ENCODE measurements at regions not wholly inside any gene's neighbourhood (a gene's known extent, or its start where the extent isn't known, plus 50 kb on each side); places are given as distances from the start of the nearest gene placed in this dataset.

- Histone ChIP-seq H3K27ac (no peak overlapping the region), H3K36me3 (no peaks in the 10 kb centered on the region), H3K9me3 (no peaks in the 10 kb centered on the region), H3K4me3 (no peak overlapping the region), H3K4me1 (no peaks in the 10 kb centered on the region), H3K27me3 (ENCODE audit: low read depth) (no peaks in the 10 kb centered on the region)
- no peak for DNase-seq
- TF ChIP-seq CTCF (IDR thresholded peaks at IDR 0.05) = no peak
- ATAC-seq = no peak
- intact Hi-C loops (cut with DNase I) = no loop called here
These were observed 71.4 kb upstream of the PJA1 start for GRCh38 chrX:69236641-69237040.

- ATAC-seq (no peak), DNase-seq (no peak)
- Histone ChIP-seq H3K4me1 (no peaks in the 10 kb centered on the region), H3K27ac (no peak overlapping the region), H3K27me3 (ENCODE audit: low read depth) (no peaks in the 10 kb centered on the region), H3K4me3 (no peak overlapping the region), H3K36me3 (no peaks in the 10 kb centered on the region), H3K9me3 (no peaks in the 10 kb centered on the region)
- TF ChIP-seq CTCF (IDR thresholded peaks at IDR 0.05) = no peak
- intact Hi-C loops (cut with DNase I) = no loop called here
These were observed 69.4 kb upstream of the PJA1 start for GRCh38 chrX:69234624-69235023.

GRCh38 chrX:69232945-69233344 lies 67.7 kb upstream of the PJA1 start:
- Histone ChIP-seq H3K27me3 (ENCODE audit: low read depth) (no peaks in the 10 kb centered on the region), H3K9me3 (no peaks in the 10 kb centered on the region)
- no peak for ATAC-seq

GRCh38 chrX:69231903-69232302 lies 66.7 kb upstream of the PJA1 start:
- intact Hi-C loops (cut with DNase I) = no loop called here
- Histone ChIP-seq H3K27ac (no peak overlapping the region), H3K36me3 (no peaks in the 10 kb centered on the region), H3K4me1 (no peaks in the 10 kb centered on the region), H3K9me3 (no peaks in the 10 kb centered on the region), H3K27me3 (ENCODE audit: low read depth) (no peaks in the 10 kb centered on the region), H3K4me3 (no peak overlapping the region)
- TF ChIP-seq CTCF (IDR thresholded peaks at IDR 0.05) = no peak
- no peak for DNase-seq
- ATAC-seq = no peak

More at GRCh38 chrX:69232945-69233344, 67.7 kb upstream of the PJA1 start:
- no peak overlapping the region for H3K4me3 ChIP-seq
- no peak for DNase-seq
- no peak for TF ChIP-seq CTCF (IDR thresholded peaks at IDR 0.05)
- no peaks in the 10 kb centered on the region for H3K36me3 ChIP-seq
- H3K27ac ChIP-seq = no peak overlapping the region
- intact Hi-C loops (cut with DNase I) = no loop called here
- H3K4me1 ChIP-seq = no peaks in the 10 kb centered on the region

GRCh38 chrX:69229436-69229835 lies 64.2 kb upstream of the PJA1 start:
- intact Hi-C loops (cut with DNase I) = no loop called here
- no peak for ATAC-seq

More at GRCh38 chrX:69229436-69229835, 64.2 kb upstream of the PJA1 start:
- Histone ChIP-seq H3K27me3 (ENCODE audit: low read depth) (no peaks in the 10 kb centered on the region), H3K27ac (no peak overlapping the region), H3K36me3 (no peaks in the 10 kb centered on the region), H3K4me1 (no peaks in the 10 kb centered on the region), H3K4me3 (no peak overlapping the region), H3K9me3 (no peaks in the 10 kb centered on the region)
- TF ChIP-seq CTCF (IDR thresholded peaks at IDR 0.05) = no peak
- no peak for DNase-seq

Measured in lower lobe of right lung (tissue), 2 donors.